OCI-LY1 (cell line): ENCODE measurements at regions not wholly inside any gene's neighbourhood (a gene's known extent, or its start where the extent isn't known, plus 50 kb on each side); places are given as distances from the start of the nearest gene placed in this dataset.

Experiments
- H2AFZ ChIP-seq: fragments of 200-600 bp; sonication (generic), shearing (Covaris generic); 2 replicates; pipeline ENCODE4 v1.6.0; 2014; ENCODE audit warnings: antibody characterized with exemption, mild to moderate bottlenecking, low read length
- H3F3A ChIP-seq: fragments of 200-600 bp; sonication (generic), shearing (Covaris generic); 2 replicates; pipeline ENCODE4 v1.6.0; 2014; ENCODE audit warnings: mild to moderate bottlenecking, antibody characterized with exemption, low read length, moderate library complexity; ENCODE audit not compliant: insufficient read depth
- H3K27ac ChIP-seq: fragments of 200-600 bp; sonication (generic); 2 replicates; pipeline ENCODE4 v1.5.1; 2014; ENCODE audit warnings: low read length, mixed run types, mild to moderate bottlenecking, low read depth; ENCODE audit not compliant: poor library complexity, severe bottlenecking
- H3K27me3 ChIP-seq: fragments of 200-600 bp; sonication (generic); 2 replicates; pipeline ENCODE4 v1.6.0; 2014; ENCODE audit warnings: antibody characterized with exemption, mild to moderate bottlenecking, low read length, moderate library complexity; ENCODE audit not compliant: insufficient read depth
- H3K36me3 ChIP-seq: fragments of 200-600 bp; sonication (generic); 2 replicates; pipeline ENCODE4 v1.6.1; 2014; ENCODE audit warnings: mild to moderate bottlenecking, antibody characterized with exemption, low read length, moderate library complexity, mixed read lengths; ENCODE audit not compliant: insufficient read depth
- H3K4me1 ChIP-seq: fragments of 200-600 bp; sonication (generic); 2 replicates; pipeline ENCODE4 v1.5.1; 2014; ENCODE audit warnings: mild to moderate bottlenecking, low read length, moderate library complexity; ENCODE audit not compliant: insufficient read depth, severe bottlenecking
- H3K4me2 ChIP-seq: fragments of 200-600 bp; sonication (generic), shearing (Covaris generic); 2 replicates; pipeline ENCODE4 v1.6.1; 2014; ENCODE audit warnings: low read length
- H3K4me3 ChIP-seq: fragments of 200-600 bp; sonication (generic); 2 replicates; pipeline ENCODE4 v1.5.1; 2014; ENCODE audit warnings: low read length, low read depth, mild to moderate bottlenecking, mixed read lengths; ENCODE audit not compliant: poor library complexity, severe bottlenecking
- H3K79me2 ChIP-seq: fragments of 200-600 bp; shearing (Covaris generic); 2 replicates; pipeline ENCODE4 v1.6.1; 2016; ENCODE audit warnings: mixed run types, low read length, mixed read lengths; ENCODE audit not compliant: insufficient read depth
- H3K9ac ChIP-seq: fragments of 200-600 bp; sonication (generic), shearing (Covaris generic); 2 replicates; pipeline ENCODE4 v1.6.1; 2014; ENCODE audit warnings: mild to moderate bottlenecking, low read length, mixed read lengths
- H3K9me2 ChIP-seq: fragments of 200-600 bp; sonication (generic), shearing (Covaris generic); 2 replicates; pipeline ENCODE4 v1.6.1; 2014; ENCODE audit warnings: low read depth, mild to moderate bottlenecking, low read length, mixed read lengths
- H3K9me3 ChIP-seq: fragments of 200-600 bp; shearing (Covaris generic); 2 replicates; pipeline ENCODE4 v1.6.1; 2014; ENCODE audit warnings: low read length, mixed read lengths
- H4K20me1 ChIP-seq: fragments of 200-600 bp; sonication (generic), shearing (Covaris generic); 2 replicates; pipeline ENCODE4 v1.6.0; 2016; ENCODE audit warnings: mild to moderate bottlenecking, low read length; ENCODE audit not compliant: insufficient read depth
- EZH2 ChIP-seq: fragments of 200-600 bp; sonication (generic), shearing (Covaris generic); IDR thresholded peaks from 2 replicates; pipeline ENCODE4 v1.8.0; 2017; ENCODE audit warnings: borderline replicate concordance, mixed run types, mild to moderate bottlenecking, antibody characterized with exemption, low read length, moderate library complexity, mixed read lengths
- TF ChIP-seq, protein P1 (sequence below): fragments of 200-600 bp; sonication (generic), shearing (Covaris generic); IDR thresholded peaks from 2 replicates; pipeline ENCODE4 v1.5.1; 2017; ENCODE audit warnings: mild to moderate bottlenecking, antibody characterized with exemption, low read length, moderate library complexity, mixed read lengths

DNA sequence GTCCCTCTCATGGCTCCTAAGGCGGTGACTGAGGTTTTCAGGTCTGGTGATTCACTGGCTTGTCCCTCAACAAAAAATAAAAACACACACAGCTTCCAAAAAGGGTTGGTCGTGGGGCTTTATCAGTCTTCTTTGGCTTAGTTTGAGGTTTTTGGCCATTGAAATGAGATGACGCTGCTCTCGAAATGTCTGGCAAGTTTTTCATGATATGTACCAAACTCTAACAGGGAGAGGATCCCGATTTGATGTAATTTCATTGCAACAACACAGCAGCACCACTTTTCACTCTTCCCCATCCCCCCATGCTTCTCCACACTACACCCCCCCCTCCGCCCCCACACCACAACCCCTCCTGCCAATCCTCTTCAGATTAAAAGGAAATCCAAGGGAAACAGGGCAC, 187.1 kb upstream of the NFIA start:
- Histone ChIP-seq H2AFZ (no peak overlapping the region), H3K9me3 (no peaks in the 10 kb centered on the region)

DNA sequence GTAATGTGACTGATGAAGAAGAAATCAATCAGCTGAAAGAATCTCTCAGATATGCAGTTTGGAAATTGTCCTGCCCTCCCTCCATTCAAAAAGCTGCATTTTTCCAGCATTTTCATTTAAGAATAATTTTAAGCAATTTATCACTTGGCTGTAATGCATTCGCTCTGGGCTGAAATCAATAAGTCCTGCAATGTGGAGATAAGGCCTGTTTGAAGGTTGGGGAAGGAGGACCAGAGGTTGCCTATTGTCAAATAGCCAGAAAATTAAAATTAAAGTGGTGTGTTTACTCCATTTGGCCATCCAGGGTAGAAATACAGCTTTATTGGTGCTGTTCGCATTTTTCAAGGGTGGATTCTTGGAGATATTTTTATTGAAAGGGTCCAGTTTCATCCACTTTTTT, 187.6 kb upstream of the NFIA start:
- Histone ChIP-seq H3K27me3 (no peaks in the 10 kb centered on the region), H3K79me2 (no peaks in the 10 kb centered on the region), H2AFZ (no peak overlapping the region), H3F3A (no peaks in the 10 kb centered on the region), H3K4me2 (no peak overlapping the region), H3K36me3 (no peaks in the 10 kb centered on the region), H3K9me3 (no peaks in the 10 kb centered on the region), H3K4me3 (no peak overlapping the region), H3K27ac (no peak overlapping the region), H3K9ac (no peak overlapping the region), H3K4me1 (no peaks in the 10 kb centered on the region), H3K9me2 (no peaks in the 10 kb centered on the region), H4K20me1 (no peaks in the 10 kb centered on the region)
- no peak for TF ChIP-seq EZH2
- TF ChIP-seq, protein P1, sequence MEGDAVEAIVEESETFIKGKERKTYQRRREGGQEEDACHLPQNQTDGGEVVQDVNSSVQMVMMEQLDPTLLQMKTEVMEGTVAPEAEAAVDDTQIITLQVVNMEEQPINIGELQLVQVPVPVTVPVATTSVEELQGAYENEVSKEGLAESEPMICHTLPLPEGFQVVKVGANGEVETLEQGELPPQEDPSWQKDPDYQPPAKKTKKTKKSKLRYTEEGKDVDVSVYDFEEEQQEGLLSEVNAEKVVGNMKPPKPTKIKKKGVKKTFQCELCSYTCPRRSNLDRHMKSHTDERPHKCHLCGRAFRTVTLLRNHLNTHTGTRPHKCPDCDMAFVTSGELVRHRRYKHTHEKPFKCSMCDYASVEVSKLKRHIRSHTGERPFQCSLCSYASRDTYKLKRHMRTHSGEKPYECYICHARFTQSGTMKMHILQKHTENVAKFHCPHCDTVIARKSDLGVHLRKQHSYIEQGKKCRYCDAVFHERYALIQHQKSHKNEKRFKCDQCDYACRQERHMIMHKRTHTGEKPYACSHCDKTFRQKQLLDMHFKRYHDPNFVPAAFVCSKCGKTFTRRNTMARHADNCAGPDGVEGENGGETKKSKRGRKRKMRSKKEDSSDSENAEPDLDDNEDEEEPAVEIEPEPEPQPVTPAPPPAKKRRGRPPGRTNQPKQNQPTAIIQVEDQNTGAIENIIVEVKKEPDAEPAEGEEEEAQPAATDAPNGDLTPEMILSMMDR = no peak

More for the DNA sequence above, 187.1 kb upstream of the NFIA start:
- Histone ChIP-seq H3K9ac (no peak overlapping the region), H4K20me1 (no peaks in the 10 kb centered on the region), H3K4me3 (no peak overlapping the region), H3K79me2 (no peaks in the 10 kb centered on the region), H3K4me2 (no peak overlapping the region), H3K27ac (no peak overlapping the region), H3F3A (no peaks in the 10 kb centered on the region), H3K27me3 (no peaks in the 10 kb centered on the region), H3K4me1 (no peaks in the 10 kb centered on the region), H3K36me3 (no peaks in the 10 kb centered on the region), H3K9me2 (no peaks in the 10 kb centered on the region)
- TF ChIP-seq, protein P1 = no peak
- TF ChIP-seq EZH2 = no peak

DNA sequence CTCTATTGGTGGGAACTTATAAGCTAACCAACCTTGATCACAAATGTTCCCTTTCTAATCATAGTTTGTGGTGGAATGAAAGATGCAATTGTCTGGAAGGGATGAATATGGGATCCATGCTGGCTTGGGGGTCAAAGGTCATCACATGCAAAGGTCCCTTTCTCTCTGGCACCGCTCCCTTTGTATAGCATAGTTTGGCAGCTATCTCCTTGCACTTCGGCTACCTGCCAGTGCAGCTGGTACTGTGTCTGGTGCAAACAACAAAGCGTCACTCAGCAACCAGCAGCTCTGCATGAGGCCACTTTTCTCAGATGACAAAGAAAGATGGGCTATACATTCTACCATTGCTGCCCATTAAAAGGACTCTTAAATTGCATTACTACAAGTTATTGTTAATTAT, 188.2 kb upstream of the NFIA start:
- Histone ChIP-seq H2AFZ (no peak overlapping the region), H3F3A (no peaks in the 10 kb centered on the region), H3K4me3 (no peak overlapping the region), H4K20me1 (no peaks in the 10 kb centered on the region), H3K9me3 (no peaks in the 10 kb centered on the region), H3K27me3 (no peaks in the 10 kb centered on the region), H3K4me1 (no peaks in the 10 kb centered on the region), H3K4me2 (no peak overlapping the region), H3K9me2 (no peaks in the 10 kb centered on the region), H3K27ac (no peak overlapping the region), H3K36me3 (no peaks in the 10 kb centered on the region), H3K79me2 (no peaks in the 10 kb centered on the region), H3K9ac (no peak overlapping the region)
- TF ChIP-seq EZH2 = no peak
- TF ChIP-seq, protein P1 = no peak
